GM19372 (cell line): ENCODE measurements at regions not wholly inside any gene's neighbourhood (a gene's known extent, or its start where the extent isn't known, plus 50 kb on each side); places are given as distances from the start of the nearest gene placed in this dataset.
"Not testable (repeated sequence)": the region's sequence is repeated elsewhere in the genome, so short reads cannot be mapped to it uniquely, and the experiment has no call there.

ENCODE experiments used
- ATAC-seq: cut with Tn5 transposase; IDR thresholded peaks from one replicate; pipeline ENCODE4 v1.9.1; 2021; ENCODE audit warnings: mild to moderate bottlenecking, low read depth, moderate library complexity; ENCODE audit not compliant: unreplicated experiment

DNA sequence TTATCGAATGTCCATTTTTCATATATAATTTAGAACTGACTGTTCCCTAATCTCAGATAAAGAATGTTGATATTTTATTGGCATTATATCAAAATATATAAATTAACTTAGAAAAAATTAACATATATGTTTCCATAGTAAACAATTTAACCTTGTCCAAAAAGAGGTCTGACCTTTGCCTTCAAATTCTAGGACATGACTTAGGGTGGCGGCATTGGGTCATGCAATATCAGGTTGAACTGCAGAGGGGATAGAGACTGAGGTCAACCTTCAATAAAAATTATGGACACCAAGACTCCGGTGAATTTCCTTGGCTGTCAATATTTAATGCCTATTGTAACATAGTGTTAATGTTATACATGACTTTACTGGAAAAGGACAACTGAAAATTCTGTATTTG, 199.8 kb downstream of the RPL10L start:
- ATAC-seq, result no peak

DNA sequence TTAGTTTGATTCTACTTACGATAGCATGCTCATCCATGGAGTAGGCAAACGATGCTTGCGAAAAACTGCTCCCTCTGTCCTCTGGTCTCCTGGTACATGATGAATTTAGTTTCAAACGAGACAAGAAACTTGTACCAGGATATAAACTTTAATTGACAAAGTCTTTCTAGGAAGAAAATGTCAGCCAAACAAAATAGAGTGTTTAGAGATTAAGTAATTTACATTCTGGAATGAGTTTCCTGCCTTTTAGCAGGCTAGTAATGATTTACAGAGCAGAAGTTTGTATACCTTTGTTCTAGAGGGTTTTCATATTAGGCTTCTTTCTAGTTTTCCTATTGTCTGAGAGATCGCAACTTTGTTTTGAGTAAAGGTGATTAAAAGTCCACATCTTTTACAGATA, 206.9 kb downstream of the RPL10L start:
- ATAC-seq, result no peak

DNA sequence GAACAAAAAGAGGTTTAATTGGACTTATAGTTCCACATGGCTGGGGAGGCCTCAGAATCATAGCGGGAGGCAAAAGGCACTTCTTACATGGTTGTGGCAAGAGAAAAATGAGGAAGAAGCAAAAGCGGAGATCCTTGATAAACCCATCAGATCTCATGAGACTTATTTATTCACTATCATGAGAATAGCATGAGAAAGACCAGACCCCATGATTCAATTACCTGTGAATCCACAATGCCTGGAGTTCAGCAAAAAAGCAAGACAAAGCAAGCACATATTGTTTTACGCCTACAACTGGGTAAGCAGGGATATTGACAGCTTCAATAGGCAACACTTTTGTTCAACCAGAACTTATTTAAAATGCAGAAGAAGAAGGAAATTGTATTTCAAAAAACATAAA, 218.2 kb downstream of the RPL10L start:
- no peak for ATAC-seq

DNA sequence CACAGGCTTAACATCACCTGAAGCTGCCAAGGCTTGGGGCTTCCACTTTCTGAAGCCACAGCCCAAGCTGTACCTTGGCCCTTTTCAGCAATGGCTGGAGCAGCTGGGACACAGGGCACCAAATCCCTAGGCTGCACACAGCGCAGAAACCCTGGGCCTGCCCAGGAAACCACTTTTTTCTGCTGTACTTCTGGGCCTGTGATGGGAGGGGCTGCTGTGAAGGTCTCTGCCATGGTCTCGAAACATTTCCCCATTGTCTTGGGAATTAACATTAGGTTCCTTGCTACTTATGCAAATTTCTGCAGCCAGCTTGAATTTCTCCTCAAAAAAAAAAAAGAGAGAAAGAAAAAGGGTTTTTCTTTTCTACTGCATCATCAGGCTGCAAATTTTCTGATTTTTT, 219.1 kb downstream of the RPL10L start:
- ATAC-seq, result no peak

DNA sequence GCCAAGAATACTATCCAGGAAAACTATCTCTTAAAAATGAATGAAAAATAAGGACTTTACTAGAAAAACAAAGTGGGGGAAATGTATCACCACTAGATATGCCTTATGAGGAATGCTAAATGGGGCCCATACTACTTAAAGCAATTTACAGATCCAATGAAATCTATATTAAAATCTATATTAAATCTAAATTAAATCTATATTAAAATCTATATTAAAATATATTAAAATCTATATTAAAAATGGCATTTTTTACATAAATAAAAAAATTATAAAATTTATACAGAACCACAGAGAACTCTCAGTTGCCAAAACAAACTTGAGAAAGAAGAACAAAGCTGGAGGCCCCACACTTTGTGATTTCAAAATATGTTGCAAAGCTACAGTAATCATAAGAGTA, 234.5 kb downstream of the RPL10L start:
- ATAC-seq, result no peak

DNA sequence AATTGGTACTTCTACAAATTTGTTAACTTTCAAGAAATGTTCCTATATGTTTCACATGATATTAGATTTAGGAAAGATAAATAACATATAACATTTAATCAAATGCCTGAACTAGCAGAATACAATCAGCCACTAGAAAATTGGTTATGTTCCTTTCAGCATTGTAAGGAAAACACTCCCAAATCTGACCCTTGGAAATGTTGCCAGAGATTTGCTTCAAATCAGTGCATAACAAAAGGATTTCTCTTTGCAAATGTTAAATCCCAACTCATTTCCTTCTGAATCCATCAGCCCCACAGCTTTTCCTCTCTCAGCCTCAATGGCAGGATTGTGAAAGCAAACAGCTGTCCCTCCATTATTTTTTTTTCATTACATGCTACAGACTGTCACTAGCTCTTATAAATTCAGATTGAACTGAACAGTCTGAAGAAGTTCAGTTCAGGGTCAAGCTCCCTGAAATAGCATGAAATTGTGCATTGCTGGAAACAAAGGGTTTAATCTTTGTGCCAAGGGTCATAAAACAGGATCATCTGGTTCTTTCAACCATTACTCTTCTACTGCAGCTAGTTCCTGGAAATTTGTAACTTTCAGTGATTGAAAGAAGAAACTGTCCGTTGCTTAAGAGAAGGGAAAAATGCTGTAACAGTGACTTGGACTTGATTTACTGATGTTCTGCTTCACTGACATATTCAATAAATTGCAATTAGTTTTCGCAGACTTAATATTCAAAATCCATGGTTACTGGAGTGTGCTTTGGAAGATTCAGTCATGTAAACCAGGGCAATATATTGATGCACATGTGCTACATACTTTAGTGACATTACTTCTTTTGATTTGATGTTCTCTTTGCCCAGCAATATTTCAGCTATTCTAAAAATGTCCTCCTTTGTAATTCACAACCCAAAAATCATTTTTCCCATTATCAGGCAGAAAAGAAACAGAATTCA, 246.4 kb downstream of the RPL10L start:
- no peak for ATAC-seq

DNA sequence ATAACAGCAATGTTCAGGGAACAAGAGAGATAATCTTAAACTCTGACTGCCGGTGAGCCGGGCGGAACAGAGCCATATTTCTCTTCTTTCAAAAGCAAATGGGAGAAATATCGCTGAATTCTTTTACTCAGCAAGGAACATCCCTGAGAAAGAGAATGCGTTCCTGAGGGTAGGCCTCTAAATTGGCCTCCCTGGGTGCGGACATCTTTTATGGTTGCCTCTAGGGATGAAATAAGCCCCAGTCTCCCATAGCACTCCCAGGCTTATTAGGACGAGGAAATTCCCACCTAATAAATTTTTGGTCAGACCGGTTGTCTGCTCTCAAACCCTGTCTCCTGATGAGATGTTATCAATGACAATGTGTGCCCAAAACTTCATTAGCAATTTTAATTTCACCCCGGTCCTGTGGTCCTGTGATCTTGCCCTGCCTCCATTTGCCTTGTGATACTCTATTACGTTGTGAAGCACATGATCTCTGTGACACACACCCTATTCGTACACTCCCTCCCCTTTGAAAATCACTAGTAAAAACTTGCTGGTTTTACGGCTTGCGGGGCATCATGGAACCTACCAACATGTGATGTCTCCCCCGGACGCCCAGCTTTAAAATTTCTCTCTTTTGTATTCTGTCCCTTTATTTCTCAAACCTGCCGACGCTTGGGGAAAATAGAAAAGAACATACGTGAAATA, 249.4 kb downstream of the RPL10L start:
- not testable (repeated sequence) for ATAC-seq

DNA sequence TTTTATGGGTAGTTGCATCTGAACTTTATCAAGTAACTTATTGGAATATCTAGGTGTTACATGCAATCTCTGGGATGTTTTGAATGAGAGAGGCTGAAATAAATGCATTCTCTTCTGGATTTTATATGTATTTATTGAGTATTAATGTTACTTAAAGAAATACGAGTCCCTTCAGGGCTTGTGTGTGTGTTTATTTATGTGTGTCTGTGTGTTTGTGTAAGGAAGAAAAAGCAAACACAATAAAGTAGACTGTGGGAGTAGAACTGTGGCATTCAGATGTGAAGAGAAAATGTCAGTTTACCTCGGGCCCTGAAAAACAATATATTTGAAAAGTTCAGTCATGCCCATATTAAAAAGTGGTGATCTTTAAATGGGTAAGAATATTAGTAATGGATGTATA, 250.5 kb downstream of the RPL10L start:
- ATAC-seq, result no peak

DNA sequence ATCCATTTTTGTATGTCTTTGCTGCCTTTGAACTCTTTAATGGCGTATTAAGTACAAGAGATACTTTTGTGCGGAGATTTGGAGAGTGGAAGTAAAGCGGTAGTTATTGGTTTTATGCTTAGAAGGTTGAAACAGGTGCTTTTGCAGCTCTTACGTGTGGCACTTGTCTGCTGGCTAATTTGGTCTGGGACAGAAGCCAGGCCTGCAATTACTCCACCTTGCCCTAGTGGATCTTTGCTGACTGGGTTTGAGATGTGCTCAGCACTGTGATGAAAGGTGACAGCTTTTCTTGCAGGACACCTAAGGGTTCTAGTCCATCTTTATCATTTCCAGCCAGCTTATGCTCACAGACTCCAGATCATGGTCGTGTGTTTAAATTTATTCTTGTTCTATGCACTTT, 252.5 kb downstream of the RPL10L start:
- no peak for ATAC-seq

DNA sequence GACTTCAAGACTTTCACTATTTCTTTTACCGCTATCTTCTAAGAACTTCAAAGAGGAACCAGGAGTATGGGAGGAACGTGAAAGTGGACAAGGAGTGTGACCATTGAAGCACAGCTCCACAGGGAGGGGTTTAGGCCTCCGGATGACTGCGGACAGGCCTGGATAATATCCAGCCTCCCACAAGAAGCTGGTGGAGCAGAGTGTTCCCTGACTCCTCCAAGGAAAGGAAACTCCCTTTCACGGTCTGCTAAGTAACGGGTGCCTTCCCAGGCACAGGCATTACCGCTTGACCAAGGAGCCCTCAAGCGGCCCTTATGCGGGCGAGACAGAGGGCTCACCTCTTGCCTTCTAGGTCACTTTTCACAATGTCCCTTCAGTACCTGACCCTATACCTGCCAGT, 267.0 kb downstream of the RPL10L start:
- ATAC-seq, result no peak

DNA sequence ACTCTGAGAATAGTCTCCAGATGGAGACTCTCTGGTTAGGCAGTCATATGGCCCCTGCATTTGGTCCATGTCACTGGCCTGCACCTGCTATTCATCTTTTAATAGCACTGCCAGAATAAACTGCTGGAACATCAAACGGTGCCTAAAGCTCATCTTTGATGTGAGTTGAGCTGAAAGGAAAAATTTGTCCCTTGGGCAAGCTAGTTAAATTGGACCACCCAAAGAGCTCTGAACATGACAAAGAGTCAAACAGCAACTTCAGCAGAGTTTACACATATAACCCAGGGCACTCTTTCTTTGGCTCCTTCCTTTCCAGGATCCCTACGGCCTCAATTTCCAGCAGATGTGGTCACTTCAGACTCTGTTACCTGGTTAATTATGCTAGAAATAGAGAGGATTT, 269.9 kb downstream of the RPL10L start:
- ATAC-seq, result no peak

DNA sequence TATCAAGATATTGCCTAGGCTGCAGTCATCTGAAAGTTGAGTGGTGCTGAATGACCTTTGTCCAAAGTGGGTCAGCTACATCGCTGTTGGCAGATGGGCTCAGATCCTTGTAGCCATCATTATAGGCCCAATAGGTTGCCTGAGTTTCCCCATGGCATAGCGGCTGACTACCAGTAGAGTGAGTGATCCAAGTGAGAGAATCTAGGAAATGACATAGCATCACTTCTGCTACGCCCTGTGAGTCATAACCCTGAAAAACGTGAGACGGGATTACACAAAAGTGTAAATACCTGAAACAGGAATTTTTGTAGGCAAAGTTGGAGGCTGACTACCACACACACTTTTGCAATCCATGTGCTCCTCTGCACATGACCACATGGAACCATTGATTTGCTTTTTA, 273.3 kb downstream of the RPL10L start:
- ATAC-seq, result no peak

DNA sequence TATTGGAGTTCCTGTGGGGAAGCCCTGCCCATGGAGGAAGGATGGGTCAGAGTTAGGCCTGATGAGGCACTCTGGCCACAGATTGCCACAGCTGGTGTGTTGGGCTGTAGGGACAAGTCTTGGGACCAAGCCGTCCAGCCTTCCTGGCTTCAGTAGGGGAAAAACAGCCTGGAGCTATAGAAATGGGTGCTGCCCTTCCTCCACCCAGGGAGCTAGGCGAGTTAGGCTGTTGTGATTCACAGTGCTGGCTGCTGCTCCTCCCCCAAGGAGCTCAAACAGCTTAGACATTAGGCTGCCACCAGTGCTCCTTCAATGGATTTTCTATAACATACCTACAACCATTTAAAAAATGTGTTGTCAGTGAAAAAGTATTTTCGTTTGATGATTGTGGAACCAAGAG, 274.3 kb downstream of the RPL10L start:
- ATAC-seq, result no peak

DNA sequence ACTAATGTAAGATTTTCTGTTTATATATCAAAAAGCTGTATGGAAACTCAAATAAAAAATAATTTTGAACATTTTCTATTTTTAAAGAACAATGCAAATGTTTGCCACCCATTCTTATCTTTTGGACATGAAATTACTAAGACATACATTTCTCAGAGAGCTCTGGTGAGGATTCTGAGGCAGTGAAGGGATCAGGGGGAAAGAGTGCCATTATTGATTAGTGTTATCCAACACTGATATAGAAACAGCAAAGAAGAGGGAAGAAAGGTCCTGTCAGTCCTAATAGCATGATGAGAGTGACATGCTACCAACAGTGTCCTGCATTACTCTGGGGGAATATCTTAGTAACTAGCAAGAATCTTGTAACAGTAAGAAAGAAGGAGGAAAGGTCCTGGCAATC, 282.2 kb downstream of the RPL10L start:
- no peak for ATAC-seq

DNA sequence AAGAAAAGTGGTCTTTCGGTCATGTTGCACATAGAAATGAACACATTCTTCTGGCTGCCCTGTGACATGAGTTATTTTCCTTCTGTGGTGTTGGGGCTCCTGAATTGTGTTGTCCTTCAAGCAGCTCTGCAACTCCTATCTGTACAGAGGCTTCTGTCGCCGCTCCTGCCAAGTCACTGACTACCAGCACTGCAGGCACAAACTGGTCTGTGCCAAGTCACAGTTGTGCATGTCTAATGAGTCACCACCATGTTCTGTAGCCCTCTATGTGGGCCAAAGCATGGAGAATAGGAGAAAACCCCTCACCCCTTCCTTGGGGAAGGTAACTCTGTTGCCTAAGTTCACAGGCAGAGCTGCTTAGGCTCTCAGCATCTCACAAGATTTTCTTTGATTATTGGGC, 283.3 kb downstream of the RPL10L start:
- ATAC-seq, result no peak

DNA sequence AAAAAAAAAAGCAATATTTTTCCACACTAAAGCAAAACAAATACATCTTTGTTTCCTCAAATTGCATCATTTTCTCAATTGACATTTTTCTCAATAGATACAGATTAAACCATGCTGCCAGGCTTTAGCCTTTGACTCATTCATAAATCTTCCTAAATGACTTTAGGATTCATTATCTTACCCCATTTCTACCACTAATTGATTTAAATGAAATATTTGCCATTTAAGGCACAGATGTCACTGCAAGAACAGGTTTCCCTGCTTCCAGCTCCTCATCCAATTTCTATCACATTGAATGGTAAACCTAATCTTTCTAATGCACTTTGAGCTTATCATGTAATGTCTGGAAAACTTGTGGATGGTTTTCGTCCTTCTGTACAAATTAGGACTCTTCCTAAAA, 298.7 kb downstream of the RPL10L start:
- no peak for ATAC-seq

DNA sequence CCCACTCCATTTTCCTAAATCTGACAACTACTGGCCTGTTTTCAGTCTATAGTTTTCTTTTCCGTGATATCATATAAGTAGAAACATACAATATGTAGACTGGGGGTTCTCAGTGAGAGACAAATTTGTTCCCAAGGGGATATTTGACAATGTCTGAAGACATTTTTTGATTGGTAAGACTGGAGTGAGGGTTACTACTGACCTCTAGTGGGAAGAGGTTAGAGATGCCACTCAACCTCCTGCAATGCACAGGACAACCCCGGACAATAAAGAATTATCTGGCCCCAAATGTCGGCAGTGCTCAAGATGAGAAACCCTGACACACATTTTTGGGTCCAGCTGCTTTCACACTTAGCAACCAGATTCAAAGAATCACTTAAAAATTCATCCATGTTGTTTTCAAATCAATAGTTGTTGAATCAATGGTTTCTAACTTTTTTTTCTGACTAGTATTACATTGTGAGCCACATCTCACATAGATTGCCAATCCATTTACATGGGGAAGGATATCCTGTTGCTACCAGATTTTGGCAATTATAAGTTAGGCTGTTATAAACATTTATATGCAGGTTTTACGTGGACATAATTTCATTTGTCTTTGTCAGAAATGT, 307.1 kb downstream of the RPL10L start:
- ATAC-seq, result no peak

DNA sequence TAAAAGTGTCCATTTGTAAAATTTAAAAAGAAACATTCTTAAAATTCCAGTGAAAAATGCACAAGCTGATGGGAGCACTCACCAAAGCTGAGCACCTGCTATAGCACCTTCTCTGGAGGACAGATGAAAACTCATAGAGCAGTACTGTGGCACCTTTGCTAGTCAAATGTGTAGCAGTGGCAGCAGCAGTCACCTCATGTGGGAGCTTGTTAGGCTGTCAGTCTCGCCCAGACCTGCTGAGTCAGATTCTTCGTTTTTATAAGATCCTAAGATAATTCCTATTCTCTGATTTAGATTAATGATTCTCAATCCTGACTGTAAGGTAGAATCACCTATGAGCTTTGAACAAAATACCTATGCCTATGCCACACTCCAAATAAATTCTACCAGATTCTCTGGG, 325.8 kb downstream of the RPL10L start:
- ATAC-seq, result no peak

DNA sequence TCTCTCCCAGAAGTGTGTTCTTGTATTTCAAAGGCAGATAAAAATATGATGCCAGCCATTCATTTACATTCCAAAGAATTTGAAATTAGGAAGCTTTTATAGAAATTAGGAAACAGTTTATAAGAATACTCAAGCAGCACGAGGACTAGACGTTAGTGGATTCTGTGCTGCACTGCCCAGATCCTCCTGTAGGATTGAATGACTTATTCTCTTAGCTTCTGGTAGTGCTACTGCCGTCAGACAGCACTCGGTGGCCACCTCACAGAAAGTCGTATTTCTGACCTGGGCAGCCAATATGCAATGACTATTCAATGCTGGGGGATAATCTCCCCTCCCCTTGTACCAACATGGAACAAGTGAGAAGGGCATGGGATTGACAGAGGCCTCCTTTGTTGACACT, 326.4 kb downstream of the RPL10L start:
- no peak for ATAC-seq

DNA sequence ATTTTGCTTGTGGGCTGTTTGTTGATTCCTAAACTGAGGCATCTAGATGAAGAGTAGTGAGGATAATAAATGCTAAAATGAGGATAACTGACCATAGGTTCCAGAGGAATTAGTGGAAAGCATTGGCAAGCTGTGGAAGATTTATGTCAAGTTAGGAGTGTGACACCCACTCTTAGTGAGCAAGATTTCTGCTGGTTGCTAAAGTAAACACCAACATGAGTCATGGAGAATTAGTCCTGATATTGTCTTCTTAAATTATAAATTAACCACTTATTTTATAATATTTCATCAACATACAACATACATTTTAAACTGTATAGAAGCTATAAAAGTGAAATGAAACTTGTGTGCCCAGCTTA, 328.2 kb downstream of the RPL10L start:
- ATAC-seq, result no peak

DNA sequence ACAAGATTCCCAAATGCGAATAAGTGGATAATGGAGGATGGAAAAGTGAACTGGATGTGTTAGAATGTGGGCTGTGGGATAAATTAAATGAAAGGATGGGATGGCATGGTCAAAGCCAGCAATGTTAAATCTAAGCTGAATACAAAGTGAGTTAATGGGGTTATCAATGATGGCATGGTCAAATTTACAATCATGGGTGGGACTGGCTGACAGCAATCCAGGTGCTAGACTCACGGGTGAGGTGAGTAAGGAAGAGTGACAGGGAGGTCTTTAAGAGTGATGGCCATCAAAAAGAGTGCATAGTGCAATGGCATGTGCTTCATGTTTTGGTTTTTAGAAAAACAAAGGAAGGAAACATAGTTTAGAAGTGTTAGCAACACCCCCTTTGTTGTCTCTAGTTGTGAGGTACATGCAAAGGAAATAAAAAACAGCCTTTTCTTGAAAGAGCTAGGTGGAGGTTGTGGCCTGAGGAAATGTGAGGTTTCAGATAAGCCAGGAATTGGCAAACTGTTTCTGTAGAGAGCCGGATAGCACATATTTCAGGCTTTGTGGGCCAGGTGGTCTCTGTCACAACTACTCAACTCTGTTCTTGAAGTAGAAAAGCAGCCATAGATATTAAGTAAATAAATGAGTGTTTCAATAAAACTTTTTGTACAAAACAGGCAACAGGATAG, 328.7 kb downstream of the RPL10L start:
- no peak for ATAC-seq
